PC-3 (cell line): ENCODE measurements at regions not wholly inside any gene's neighbourhood (a gene's known extent, or its start where the extent isn't known, plus 50 kb on each side); places are given as distances from the start of the nearest gene placed in this dataset.
A peak's percentile ranks its signal among the peaks of the same experiment; 100 is the strongest.

Experiments
- ATAC-seq: fragments of 200-7000 bp; cut with Tn5 transposase; 2 replicates; pipeline ENCODE4 v1.9.1; 2020; ENCODE audit warnings: mild to moderate bottlenecking, moderate library complexity
- BruUV-seq: library from RNA; stranded (reverse); fragments of 400-500 nt; replicated peaks from 2 replicates; lab custom pipeline; 2021; lab: Mats Ljungman, UMichigan
- CTCF ChIA-PET: fragments of 300-600 bp; sonication (Branson Sonifier 250); formaldehyde crosslinking; loops from one replicate; lab custom pipeline; 2022; ENCODE audit warnings: antibody characterized with exemption; lab: Charles Lee
- POLR2A ChIA-PET: fragments of 300-600 bp; sonication (Branson Sonifier 250); formaldehyde crosslinking; loops from one replicate; lab custom pipeline; 2022; ENCODE audit warnings: antibody characterized with exemption; ENCODE audit not compliant: unreplicated experiment; lab: Charles Lee
- DNase-seq: peaks from one replicate; pipeline ENCODE4 v3.0.0-alpha.2; 2015
- H2AFZ ChIP-seq: fragments of 300-600 bp; sonication (generic); 2 replicates; pipeline ENCODE4 v1.6.0; 2016; ENCODE audit warnings: antibody characterized with exemption, low read length
- H3F3A ChIP-seq: fragments of 300-600 bp; sonication (generic); one replicate; pipeline ENCODE4 v1.6.0; 2017; ENCODE audit warnings: antibody characterized with exemption, low read length, control low read depth, mild to moderate bottlenecking; ENCODE audit not compliant: unreplicated experiment
- H3K27ac ChIP-seq: fragments of 300-600 bp; sonication (generic); 2 replicates; pipeline ENCODE4 v1.5.1; 2016; ENCODE audit warnings: mild to moderate bottlenecking, low read length
- H3K27me3 ChIP-seq: fragments of 300-600 bp; sonication (generic); 2 replicates; pipeline ENCODE4 v1.6.1; 2016; ENCODE audit warnings: low read length, mixed read lengths
- H3K36me3 ChIP-seq: fragments of 300-600 bp; sonication (generic); 2 replicates; pipeline ENCODE4 v1.6.1; 2016; ENCODE audit warnings: low read depth, mixed run types, low read length, mixed read lengths
- H3K4me1 ChIP-seq: fragments of 300-600 bp; sonication (generic); 2 replicates; pipeline ENCODE4 v1.5.1; 2016; ENCODE audit warnings: low read length; ENCODE audit not compliant: insufficient read depth
- H3K4me2 ChIP-seq: fragments of 300-600 bp; sonication (generic); 2 replicates; pipeline ENCODE4 v1.6.0; 2016; ENCODE audit warnings: low read length
- H3K4me3 ChIP-seq: fragments of 300-600 bp; sonication (generic); 2 replicates; pipeline ENCODE4 v1.5.1; 2016; ENCODE audit warnings: mild to moderate bottlenecking, low read length, mixed read lengths
- H3K79me2 ChIP-seq: fragments of 300-600 bp; sonication (generic); 2 replicates; pipeline ENCODE4 v1.6.1; 2017; ENCODE audit warnings: low read length, mixed read lengths
- H3K9ac ChIP-seq: fragments of 300-600 bp; sonication (generic); 2 replicates; pipeline ENCODE4 v1.6.0; 2016; ENCODE audit warnings: mild to moderate bottlenecking, low read length
- H3K9me2 ChIP-seq: fragments of 300-600 bp; sonication (generic); replicated peaks from 2 replicates; pipeline ENCODE4 v1.6.1; 2016; ENCODE audit warnings: mixed run types, low read length, mixed read lengths
- H3K9me3 ChIP-seq: fragments of 300-600 bp; sonication (generic); 2 replicates; pipeline ENCODE4 v1.6.1; 2016; ENCODE audit warnings: low read length, mixed read lengths
- H4K20me1 ChIP-seq: fragments of 300-600 bp; sonication (generic); 2 replicates; pipeline ENCODE4 v1.6.1; 2016; ENCODE audit warnings: low read length, mixed read lengths
- EZH2 ChIP-seq: fragments of 300-600 bp; sonication (generic); IDR thresholded peaks from one replicate; pipeline ENCODE4 v1.6.1; 2017; ENCODE audit warnings: antibody characterized with exemption, mild to moderate bottlenecking, low read length; ENCODE audit not compliant: unreplicated experiment
- EZH2phosphoT487 ChIP-seq: fragments of 300-600 bp; sonication (generic); IDR thresholded peaks from 2 replicates; pipeline ENCODE4 v1.6.1; 2018; ENCODE audit warnings: mild to moderate bottlenecking, antibody characterized with exemption, low read length, borderline replicate concordance
- intact Hi-C: fragments of 100-400 bp; cut with micrococcal nuclease; formaldehyde crosslinking; loops from 2 replicates; pipeline ENCODE4 v1.9.0; 2023
- TF ChIP-seq, protein P1 (sequence below): fragments of 300-600 bp; sonication (generic); conservative IDR thresholded peaks from 2 replicates; pipeline ENCODE4 v1.5.1; 2017; ENCODE audit warnings: antibody characterized with exemption, low read depth, mild to moderate bottlenecking, low read length

DNA sequence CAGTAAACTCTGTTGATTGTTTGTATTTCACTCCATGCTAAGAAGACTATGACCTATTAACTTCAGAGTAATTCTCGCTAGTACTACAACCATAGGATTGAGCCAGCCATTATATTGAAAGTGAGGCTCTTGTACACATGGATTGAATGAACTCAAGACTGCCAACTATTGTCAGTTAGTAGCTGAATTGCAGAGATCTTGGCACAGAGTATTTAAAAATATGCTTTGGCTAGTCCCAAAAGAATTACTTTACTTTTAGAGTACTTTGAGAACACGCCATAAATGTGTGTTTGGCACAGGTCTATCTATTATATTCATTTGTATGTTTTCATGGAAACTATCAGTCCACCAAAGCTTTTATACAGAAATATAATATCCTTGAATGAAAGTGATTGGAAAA lies 226.7 kb upstream of the DCBLD2 start:
- Histone ChIP-seq H3K27ac (peak overlapping the region; percentile 74), H3K79me2 (no peaks in the 10 kb centered on the region), H4K20me1 (no peaks in the 10 kb centered on the region), H3K9ac (no peak overlapping the region), H2AFZ (no peak overlapping the region), H3K9me3 (no peaks in the 10 kb centered on the region), H3K9me2 (no peaks in the 10 kb centered on the region), H3K4me1 (peaks cover 22% of the 10 kb centered on the region), H3K4me2 (peak overlapping the region; percentile 43; the same call in 1 of the 2 replicates), H3K36me3 (no peaks in the 10 kb centered on the region), H3K27me3 (no peaks in the 10 kb centered on the region), H3K4me3 (no peak overlapping the region), H3F3A (no peaks in the 10 kb centered on the region)
- no peak for TF ChIP-seq EZH2phosphoT487
- TF ChIP-seq EZH2 = no peak
- TF ChIP-seq, protein P1, sequence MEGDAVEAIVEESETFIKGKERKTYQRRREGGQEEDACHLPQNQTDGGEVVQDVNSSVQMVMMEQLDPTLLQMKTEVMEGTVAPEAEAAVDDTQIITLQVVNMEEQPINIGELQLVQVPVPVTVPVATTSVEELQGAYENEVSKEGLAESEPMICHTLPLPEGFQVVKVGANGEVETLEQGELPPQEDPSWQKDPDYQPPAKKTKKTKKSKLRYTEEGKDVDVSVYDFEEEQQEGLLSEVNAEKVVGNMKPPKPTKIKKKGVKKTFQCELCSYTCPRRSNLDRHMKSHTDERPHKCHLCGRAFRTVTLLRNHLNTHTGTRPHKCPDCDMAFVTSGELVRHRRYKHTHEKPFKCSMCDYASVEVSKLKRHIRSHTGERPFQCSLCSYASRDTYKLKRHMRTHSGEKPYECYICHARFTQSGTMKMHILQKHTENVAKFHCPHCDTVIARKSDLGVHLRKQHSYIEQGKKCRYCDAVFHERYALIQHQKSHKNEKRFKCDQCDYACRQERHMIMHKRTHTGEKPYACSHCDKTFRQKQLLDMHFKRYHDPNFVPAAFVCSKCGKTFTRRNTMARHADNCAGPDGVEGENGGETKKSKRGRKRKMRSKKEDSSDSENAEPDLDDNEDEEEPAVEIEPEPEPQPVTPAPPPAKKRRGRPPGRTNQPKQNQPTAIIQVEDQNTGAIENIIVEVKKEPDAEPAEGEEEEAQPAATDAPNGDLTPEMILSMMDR = no peak
- intact Hi-C loops = loop anchor here (2.0 to 10.0 kb wide), 2 partner anchors 43 to 497 kb away; no protein-coding TSS in a partner anchor
- DNase-seq (no peak), ATAC-seq (no peak)
- ChIA-PET POLR2A (no interaction called here), CTCF (no interaction called here)
- no TSS peak for BruUV-seq

DNA sequence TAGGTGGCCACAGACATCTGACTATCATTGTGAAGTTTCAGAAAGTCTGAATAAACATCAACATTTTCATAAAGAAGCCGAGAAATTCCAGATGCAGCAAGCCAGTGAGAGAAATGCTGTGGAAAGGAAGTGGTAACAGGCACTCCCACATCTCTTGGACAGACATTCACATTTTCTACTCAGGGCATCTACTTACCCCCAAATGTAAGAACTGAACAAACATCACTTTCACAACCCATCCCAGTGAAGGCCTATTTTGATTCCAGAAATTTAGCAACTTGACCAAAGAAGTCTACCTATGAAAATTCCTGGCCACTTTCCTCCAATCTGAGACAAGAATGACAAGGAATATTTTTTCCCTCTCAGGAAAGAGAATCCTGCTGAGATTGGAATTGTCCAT lies 224.8 kb upstream of the DCBLD2 start:
- TF ChIP-seq, protein P1 = no peak
- no peak for TF ChIP-seq EZH2
- no peak for TF ChIP-seq EZH2phosphoT487
- ATAC-seq (no peak), DNase-seq (no peak)
- Histone ChIP-seq H3K9me3 (no peaks in the 10 kb centered on the region), H3K9ac (no peak overlapping the region), H3K4me3 (no peak overlapping the region), H3K36me3 (no peaks in the 10 kb centered on the region), H3K27ac (no peak overlapping the region), H2AFZ (no peak overlapping the region), H4K20me1 (no peaks in the 10 kb centered on the region), H3K79me2 (no peaks in the 10 kb centered on the region), H3F3A (no peaks in the 10 kb centered on the region), H3K4me1 (peaks cover 22% of the 10 kb centered on the region), H3K27me3 (no peaks in the 10 kb centered on the region), H3K9me2 (no peaks in the 10 kb centered on the region), H3K4me2 (no peak overlapping the region)
- ChIA-PET POLR2A (no interaction called here), CTCF (no interaction called here)
- no TSS peak for BruUV-seq
- intact Hi-C loops = loop anchor here (10.0 kb wide), 1 partner anchor 498 kb away; no protein-coding TSS in a partner anchor

DNA sequence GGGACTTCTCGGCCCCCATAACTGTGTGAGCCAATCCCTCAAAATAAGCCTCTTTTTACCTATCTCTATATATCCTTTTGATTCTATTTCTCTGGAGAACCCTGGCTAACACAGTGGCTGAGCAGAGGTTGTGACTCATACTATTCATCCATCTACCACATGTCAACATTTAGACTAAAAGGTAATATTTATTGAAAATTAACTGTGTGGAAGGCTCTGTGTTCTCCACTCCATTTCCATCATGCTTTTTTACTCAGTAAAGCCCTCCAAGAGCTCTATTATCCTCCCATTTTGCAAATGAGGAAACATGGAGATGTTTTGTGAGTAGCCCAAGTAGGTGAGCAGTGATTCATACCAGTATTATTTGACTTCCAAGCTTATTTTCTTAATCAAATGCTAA lies 217.9 kb upstream of the DCBLD2 start:
- Histone ChIP-seq H3F3A (no peaks in the 10 kb centered on the region), H3K9me2 (no peaks in the 10 kb centered on the region), H3K9me3 (no peaks in the 10 kb centered on the region), H3K27me3 (no peaks in the 10 kb centered on the region), H3K4me2 (no peak overlapping the region), H4K20me1 (no peaks in the 10 kb centered on the region), H3K4me3 (no peak overlapping the region), H3K36me3 (no peaks in the 10 kb centered on the region), H3K79me2 (no peaks in the 10 kb centered on the region), H3K27ac (no peak overlapping the region), H2AFZ (no peak overlapping the region), H3K9ac (no peak overlapping the region), H3K4me1 (no peaks in the 10 kb centered on the region)
- peak; percentile 16 for DNase-seq
- POLR2A ChIA-PET = no interaction called here
- intact Hi-C loops = no loop called here
- TF ChIP-seq, protein P1 = no peak
- TF ChIP-seq EZH2phosphoT487 = no peak
- TF ChIP-seq EZH2 = no peak
- CTCF ChIA-PET = no interaction called here
- BruUV-seq = no TSS peak
- peak; percentile 71 for ATAC-seq
